DMS 273 (cell line): ENCODE measurements at regions not wholly inside any gene's neighbourhood (a gene's known extent, or its start where the extent isn't known, plus 50 kb on each side); places are given as distances from the start of the nearest gene placed in this dataset.
A peak's percentile ranks its signal among the peaks of the same experiment; 100 is the strongest.

Experiments used
- DNase-seq: peaks from one replicate; lab custom pipeline; 2025; ENCODE audit not compliant: unreplicated experiment; lab: John Stamatoyannopoulos, UW

DNA sequence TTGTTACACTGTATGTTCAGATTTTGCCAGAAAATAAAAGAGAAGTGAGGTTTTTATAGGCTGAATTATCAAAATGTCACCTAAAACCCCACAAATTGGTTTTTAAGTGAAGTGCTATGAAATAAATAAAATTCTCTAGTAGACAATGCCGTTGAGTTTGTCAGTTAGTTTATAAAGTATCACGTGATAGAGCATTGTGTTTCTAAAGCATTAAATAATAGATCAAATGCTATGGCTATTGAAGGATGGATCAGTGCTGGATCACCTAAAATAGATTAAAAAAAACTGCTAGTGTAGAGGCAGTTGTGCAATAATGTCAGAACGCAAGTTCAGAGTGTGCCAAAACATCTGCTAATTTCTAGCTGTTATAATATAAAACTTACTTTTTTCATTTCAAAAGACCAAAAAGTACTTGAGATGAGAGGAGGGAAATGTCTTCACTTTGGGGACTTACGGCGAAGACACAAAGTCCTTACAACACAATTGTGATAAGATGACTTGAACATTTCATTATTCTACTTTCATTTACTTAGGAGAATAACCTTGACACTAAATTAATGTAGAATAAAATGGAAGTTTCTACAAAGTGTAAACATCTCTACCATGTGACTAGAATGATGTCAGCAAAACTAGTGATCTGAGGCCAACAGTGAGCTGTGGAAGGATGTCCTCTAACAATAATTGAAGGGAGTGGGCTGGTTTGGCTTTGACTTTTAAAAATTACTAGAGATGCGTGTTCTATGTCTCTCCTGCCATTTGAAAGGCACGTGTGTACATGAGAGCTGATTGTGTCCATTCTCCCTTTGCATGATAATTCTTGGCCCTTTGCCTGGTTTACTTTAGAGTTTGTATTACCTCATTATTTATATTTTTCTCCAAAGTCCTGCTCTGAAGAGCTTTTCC lies 154.4 kb upstream of the PDE3A start:
- no peak for DNase-seq

DNA sequence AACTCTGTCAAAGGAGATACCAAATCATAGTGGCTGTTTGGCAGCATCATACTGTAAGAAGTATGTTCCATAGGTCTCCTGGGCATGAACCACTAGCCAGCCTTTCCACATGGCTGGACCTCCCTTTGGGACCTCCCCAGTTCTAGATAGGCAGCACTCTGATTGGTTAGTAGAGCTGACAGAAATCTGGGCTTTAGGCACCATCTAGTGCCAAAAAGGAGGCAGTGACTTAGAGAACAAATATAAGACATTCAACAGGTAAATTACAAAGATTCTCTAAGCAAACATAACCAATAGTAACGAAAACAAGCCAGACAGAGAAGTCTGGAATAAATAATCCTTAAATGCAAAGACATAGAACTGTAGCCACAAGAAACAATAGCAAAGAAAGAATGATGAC lies 148.0 kb upstream of the PDE3A start:
- DNase-seq, result peak; percentile 35

DNA sequence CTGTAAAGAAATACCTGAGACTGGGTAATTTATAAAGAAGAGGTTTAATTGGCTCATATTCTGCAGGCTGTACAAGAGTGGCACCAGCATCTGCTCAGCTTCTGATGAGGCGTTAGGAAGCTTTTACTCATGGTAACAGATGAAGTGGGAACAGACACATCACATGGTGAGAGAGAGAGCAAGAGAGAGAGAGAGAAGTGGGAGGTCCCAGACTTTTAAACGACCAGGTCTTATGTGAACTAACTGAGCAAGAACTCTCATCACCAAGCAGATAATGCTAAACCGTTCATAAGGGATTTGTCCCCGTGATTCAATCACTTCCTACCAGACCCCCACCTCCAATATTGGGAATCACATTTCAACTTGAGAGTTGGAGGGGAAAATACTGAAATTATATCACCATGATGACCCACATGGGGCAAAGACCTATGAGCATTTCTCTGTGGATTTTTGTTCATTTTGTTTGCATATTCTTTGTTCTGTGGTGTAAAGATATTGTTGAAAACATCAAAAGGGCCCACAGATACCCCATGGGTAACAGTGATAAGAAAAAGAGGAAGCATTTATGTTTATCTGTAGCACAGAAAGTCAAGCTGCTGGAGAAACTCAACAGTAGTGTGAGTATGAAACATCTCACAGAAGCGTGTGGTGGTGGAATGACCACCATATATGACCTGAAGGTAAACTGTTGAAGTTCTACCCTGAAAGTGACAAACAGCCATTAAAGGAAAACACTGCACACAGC lies 135.2 kb upstream of the PDE3A start:
- no peak for DNase-seq

DNA sequence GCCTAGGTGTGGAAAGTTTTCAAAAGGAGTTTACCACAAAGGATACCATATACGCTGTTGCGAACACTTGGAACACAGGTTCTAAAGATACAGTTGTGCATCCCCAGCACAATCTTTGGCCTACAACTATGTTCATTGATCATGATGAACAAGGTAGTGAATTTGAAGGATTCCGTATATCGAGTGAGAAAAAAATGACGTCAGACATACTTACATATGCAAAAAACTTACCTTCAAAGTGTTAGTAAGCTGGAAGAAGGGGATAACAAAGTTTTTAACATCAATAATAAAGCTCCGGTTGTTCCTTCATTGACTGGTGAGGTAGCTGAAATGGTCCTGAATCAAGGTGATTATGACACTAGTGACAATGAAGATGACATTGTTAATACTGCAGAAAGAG lies 133.9 kb upstream of the PDE3A start:
- DNase-seq, result no peak

DNA sequence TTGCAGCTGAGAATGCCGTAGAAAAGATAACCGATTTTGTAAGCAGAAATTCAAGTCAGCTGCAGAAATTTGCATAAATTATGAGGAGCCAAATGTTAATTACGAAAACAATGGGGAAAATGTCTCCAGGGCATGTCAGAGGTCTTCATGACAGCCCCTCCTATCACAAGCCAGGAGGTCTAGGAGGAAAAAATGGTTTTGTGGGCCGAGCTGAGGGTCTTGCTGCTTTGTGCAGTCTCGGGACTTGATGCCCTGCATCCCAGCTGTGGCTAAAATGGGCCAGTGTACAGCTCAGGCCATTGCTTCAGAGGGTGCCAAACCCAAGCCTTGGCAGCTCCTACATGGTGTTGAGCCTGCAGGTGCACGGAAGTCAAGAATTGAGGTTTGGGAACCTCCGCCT lies 131.2 kb upstream of the PDE3A start:
- no peak for DNase-seq

DNA sequence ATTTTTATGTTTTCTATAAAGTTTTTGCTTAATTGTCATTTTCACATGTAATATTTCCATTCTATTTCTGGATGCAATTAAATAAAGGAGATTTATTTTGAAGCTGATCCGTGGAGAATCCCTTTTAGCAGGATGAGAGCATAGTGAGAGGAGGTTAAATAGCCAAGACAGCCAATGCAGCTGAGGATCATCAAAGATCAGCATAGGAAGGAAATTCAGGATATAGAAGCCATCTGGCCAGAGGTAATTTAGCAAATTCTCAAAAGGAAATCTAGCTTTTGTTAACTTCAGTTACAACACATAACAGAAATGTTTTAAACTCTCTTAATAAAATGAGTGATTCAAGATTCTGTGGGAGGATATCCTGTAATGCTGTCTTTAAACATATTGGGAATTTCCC lies 122.8 kb upstream of the PDE3A start:
- no peak for DNase-seq

DNA sequence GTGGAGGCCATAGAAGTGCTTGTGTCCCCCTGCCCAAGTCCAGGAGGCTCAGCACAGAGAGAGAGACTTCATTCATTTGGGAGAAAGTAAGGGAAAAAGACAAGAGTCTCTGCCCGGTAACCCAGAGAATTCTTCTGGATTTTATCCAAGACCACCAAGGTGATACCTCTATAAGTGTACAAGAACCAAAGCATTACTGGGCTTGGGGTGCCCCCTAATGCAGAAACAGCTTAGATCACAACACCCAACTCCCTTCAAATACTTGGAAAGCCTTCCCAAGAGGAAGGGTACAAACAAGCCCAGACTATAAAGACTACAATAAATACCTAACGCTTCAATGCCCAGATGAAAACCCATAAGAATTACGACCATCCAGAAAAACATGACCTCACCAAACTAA lies 119.7 kb upstream of the PDE3A start:
- DNase-seq, result peak; percentile 7

DNA sequence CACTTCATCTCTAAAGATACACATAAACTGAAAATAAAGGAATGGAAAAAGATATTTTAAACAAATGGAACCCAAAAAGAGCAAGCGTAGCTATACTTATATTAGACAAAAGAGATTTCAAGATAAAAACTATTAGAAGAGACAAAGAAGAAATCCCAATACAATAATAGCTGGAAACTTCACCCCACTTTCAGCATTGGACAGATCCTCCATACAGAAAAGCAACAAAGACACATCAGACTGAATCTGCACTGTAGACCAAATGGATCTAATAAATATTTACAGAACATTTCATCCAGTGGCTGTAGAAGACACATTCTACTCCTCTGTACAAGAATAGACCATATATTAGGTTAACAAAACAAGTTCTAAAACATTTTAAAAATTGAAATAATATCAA lies 117.6 kb upstream of the PDE3A start:
- no peak for DNase-seq

DNA sequence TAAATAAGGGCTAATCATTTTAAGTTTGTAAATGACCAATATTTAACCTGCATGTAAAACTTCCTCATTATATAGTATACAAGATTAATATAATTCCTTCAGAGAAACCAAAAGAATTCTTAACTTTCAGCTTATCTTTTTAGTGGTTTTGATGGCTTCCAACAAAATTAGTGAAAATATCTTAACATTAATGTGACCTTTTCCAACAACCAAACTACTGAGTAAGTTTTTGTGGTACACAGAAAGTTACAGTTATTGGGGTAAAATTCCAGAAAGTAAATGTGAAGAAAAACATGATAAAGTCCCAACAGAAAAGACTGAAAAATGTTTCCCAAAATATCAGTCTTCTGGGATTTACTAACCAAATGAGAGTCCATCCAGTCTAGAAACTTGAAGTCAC lies 111.0 kb upstream of the PDE3A start:
- no peak for DNase-seq

DNA sequence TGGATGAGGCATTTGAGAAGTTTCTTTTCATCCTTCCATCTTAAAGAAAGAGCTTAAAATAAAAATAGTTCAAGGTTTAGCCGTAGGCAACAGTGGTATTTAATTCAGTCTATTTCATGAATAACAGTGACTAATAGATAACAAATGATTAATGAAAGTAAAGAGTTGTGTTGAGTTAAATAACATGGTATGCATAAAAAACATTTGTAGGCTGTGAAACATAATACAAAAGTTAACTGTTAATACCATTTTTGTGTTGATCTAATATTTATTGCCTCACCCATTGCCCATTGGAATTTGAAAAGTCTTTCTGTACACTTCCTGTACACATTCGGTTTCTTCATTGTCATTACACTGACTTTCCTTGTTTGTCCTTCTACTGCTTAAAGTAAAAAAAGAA lies 108.6 kb upstream of the PDE3A start:
- no peak for DNase-seq

DNA sequence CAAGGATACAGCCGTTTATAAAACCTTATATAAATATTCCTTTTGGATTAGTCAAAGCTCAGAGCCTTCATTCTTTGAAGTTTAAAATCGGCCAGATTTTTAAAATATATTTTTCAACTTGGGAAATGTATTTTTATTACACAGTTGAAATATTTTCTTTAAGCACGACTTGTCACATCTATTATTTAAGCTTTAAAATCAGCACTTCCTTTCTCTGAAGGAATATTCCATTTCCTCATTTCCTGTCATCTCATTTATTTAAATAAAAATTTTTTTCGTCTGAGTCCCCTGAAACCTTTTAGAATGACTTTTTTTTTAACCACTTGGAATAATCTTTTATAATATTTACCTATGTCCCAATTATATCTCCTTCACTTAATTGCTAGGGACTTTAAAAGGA lies 107.5 kb upstream of the PDE3A start:
- no peak for DNase-seq

DNA sequence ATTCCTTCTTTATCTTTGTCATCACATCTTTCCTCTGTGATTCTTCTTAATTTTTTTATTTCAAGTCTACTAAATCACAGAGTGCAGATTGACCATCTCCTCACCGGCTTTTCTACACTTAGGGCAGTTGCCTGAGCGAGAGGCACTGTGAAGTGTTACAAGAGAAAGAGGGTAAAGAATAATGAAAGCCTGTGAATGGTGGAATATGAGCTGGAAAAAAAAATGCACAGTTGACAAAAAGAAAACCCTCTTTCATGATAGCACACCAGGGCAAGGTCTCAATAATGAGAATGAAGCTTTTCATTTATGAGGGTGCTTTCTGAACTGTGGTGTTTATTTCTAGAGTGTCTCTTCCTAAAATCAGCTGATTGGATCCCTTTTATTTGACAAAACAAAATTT lies 106.2 kb upstream of the PDE3A start:
- no peak for DNase-seq

DNA sequence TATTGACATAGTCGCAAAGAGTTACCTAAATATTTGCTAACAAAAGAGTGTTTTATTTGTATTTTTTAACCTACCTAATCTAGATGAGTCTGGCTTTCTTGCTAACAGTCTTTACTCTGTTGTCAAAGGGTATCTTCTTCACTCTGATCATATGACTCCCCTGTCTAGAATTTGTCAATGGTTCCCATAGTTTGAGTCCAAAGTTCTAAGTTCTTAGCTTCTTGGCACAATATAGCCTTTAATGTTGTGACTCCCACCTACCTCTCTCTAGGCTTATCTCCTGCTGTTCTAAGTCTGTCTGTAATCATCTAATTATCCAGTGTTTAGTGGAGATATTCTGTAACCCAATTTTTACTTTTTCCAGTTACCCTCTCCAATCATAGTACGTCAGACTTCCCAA lies 104.3 kb upstream of the PDE3A start:
- DNase-seq, result no peak

DNA sequence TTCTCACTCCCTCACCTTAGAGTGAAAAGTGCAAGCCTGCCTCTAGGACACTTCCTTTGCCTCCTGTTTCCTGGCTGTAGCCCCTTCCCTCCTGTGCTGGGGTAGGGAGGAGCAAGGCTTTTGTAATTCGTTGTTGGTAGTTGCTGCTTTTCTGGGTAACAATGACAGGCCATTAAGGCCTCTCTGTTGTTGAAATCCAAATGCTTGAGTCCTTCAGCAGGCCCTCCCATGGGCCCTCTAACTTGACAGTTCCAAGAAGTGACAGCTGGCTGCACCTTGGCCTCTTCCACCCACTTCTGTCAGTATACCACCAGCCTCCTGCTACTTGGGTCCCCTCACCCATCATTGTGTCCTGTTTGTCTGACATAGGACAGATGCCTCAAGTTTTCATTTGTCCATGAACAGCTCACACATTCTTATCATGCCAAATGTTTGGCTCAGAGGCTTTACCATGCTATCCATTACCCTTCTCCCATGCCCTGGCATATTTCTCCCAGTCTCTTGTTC lies 103.7 kb upstream of the PDE3A start:
- DNase-seq, result peak; percentile 2

DNA sequence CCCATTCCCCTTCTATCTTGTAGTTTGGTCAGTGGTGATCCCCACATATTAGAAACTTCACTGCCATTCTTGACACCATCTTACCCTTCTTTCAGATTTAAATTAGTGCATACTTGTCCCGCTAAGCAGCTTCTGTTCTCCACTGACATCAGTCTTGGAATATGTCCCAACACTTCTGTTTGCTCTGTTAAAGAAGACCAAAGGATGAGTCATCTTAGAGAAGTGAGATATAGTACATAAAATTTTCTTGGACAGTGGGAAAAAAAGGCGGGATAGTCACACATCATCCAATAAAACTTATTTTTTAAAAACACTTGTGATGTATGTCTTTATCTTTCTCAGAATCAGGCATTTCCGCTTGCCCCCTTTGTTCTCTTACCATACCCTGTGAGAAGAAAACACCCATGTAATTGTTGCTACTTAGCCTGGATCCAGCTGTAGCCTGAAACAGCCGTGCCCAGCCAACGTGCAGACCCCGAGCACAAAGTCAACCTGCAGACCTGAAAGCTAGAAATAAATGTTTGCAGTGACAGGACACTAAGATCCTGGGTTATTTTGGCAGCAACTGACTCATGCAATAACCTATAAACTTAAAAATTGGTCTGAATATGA lies 100.1 kb upstream of the PDE3A start:
- DNase-seq, result no peak

DNA sequence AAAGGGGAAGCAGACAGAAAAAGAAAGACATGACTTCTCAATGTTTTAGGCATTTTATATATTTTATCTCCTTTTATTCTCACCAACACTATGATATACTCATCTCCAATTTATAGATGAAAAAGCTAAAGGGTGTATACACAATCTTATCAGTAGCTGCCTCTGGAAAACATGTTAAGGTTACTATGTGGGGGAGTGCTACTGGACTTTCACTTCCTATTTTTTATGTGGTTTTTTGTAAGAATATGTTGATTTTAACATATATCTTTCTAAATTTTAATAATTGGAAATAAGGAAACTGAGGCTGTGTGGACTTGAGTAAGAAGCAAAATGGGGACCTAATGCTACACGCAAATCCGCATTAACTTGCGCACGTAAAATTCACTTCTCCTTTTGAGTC lies 99.6 kb upstream of the PDE3A start:
- DNase-seq, result no peak

DNA sequence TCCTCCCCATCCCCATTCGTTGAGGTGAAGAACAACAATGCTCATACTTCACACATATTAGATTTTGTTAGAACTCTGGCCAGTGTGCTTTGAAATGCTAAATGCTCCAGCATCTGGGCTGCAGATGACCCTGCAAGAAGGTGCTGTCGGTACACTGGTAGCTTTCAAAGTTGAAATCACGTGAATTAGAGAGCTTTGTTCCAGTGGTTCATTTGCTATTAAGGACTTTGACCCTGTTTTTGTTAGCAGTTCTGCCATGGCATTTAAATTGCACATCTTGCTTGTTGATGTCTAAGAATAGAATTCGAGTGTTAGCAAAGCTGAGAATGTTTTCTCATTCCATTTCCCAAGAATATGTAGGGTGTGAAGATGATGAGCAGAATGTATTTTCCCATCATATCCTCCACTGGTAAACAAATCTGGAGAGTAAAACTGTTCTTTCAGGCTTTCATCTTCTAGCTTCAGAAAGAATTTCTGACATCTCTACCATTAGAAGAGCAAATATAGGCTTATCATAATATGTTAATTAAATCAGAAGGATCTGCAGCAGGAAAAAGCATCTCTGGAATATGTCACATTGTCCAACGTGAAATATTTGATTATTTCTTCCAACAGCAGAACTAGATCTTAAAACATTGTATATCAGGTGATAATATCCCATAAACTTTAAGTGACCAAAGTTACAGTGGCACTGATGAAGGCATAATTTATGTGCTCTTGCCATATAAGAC lies 98.8 kb upstream of the PDE3A start:
- DNase-seq, result no peak

DNA sequence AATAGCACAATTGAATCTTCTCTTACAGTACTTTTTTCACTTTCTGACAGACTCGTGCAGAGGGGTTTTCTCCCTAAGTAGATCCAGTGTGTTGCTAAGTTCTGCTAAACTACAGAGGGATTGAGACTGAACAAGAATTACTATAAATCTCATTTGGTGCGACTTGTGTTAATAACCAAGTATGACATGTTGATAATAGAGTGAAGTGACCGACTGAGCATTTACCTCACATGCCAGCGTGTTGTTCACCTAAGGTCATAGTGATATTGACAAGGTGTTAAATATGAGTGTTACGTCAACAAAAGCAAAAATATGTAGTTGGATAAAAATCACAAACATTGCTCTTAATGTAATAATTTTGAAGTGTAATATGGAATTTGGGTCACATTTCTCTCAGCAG lies 97.8 kb upstream of the PDE3A start:
- no peak for DNase-seq

DNA sequence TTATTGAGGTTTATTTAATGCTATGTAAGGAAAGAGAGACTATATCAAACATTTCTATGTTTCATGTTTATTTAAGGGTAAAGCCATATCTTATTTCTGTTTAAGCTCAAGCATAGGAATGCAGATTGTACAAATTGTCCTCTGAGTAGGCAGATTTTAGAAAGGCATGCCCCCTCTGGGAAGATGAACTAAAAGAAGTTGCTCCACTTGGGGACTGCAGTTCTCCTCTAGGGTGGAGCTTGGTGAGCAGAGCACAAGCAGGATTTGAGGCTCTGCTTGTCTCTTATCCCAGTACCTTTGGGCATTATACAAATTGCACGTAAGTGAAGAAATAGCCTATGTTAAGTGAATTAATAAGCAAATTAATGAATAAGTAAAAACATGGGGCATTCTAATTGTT lies 96.2 kb upstream of the PDE3A start:
- DNase-seq, result no peak

DNA sequence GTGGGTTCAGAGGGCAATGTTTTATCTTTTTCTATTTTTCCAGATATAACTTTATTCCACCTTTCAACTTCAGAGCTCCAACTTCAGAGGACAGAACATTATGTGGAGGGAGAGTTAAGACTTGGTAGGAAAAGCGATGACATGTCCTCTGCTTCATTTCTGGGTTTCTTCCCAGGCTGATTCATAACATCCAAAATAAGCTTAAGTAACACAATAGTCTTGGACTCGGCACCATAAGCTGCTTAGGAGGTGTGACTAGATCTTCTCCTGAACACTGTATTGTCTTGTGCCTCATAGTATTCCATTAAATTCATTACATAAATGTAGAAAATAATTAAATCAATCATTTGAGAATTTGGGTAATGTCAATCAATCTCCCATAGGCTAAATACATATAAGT lies 95.5 kb upstream of the PDE3A start:
- no peak for DNase-seq

DNA sequence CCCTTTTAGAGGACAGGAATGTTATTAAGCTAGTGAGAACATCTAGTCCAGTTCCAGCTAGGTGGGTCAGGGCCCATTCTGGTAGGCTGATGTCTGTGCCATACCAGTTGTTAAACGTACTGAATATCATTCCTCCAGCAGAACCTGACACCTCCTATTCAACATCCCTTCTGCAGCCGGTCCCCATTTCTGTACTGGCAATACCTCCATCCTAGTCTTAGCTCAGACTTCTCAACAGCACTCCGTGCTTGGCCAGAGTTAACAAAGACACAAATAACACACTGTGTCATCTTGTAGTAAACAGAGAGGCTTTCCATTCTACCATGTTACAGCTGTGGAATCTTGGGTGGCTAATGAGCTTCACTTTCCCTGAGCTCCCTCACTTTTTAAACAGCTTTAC lies 94.3 kb upstream of the PDE3A start:
- DNase-seq, result no peak
